ENCODE measurements at regions not wholly inside any gene's neighbourhood (a gene's known extent, or its start where the extent isn't known, plus 50 kb on each side); places are given as distances from the start of the nearest gene placed in this dataset.

GRCh38 chr2:156752042-156752441, 315.9 kb downstream of the GPD2 start:
- no TSS peak for BruUV-seq (replicated peaks)
- POLR2A ChIA-PET = no interaction called here
- intact Hi-C loops (cut with micrococcal nuclease; ENCODE audit: unreplicated experiment) (no loop called here), in situ Hi-C loops (cut with HindIII; ENCODE audit: low pct_unique_long_range_greater_than_20kb, low sequenced_read_pairs) (no loop called here)
- Histone ChIP-seq H3K36me3 (ENCODE audit: control insufficient read depth, insufficient read depth, low read length) (no peaks in the 10 kb centered on the region), H3K4me1 (ENCODE audit: control insufficient read depth, insufficient read depth, low read length) (no peaks in the 10 kb centered on the region), H3K27ac (ENCODE audit: low read length) (no peak overlapping the region), H3K4me3 (ENCODE audit: low read depth in 2 of 2, low read length in 2 of 2) (no peak overlapping the region), H3K27me3 (ENCODE audit: control insufficient read depth, insufficient read depth, low read length) (no peaks in the 10 kb centered on the region), H3K9me3 (ENCODE audit: control insufficient read depth, insufficient read depth, low read depth, low read length) (no peaks in the 10 kb centered on the region)
- TF ChIP-seq, protein P1, sequence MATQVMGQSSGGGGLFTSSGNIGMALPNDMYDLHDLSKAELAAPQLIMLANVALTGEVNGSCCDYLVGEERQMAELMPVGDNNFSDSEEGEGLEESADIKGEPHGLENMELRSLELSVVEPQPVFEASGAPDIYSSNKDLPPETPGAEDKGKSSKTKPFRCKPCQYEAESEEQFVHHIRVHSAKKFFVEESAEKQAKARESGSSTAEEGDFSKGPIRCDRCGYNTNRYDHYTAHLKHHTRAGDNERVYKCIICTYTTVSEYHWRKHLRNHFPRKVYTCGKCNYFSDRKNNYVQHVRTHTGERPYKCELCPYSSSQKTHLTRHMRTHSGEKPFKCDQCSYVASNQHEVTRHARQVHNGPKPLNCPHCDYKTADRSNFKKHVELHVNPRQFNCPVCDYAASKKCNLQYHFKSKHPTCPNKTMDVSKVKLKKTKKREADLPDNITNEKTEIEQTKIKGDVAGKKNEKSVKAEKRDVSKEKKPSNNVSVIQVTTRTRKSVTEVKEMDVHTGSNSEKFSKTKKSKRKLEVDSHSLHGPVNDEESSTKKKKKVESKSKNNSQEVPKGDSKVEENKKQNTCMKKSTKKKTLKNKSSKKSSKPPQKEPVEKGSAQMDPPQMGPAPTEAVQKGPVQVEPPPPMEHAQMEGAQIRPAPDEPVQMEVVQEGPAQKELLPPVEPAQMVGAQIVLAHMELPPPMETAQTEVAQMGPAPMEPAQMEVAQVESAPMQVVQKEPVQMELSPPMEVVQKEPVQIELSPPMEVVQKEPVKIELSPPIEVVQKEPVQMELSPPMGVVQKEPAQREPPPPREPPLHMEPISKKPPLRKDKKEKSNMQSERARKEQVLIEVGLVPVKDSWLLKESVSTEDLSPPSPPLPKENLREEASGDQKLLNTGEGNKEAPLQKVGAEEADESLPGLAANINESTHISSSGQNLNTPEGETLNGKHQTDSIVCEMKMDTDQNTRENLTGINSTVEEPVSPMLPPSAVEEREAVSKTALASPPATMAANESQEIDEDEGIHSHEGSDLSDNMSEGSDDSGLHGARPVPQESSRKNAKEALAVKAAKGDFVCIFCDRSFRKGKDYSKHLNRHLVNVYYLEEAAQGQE (IDR thresholded peaks at IDR 0.05; ENCODE audit: insufficient read depth in 1 of 2, low read depth in 2 of 2, low read length in 1 of 2) = no peak
- TF ChIP-seq TCF7L2 (IDR thresholded peaks at IDR 0.05; ENCODE audit: low read depth, low read length) (no peak), POLR2AphosphoS5 (IDR thresholded peaks at IDR 0.05; ENCODE audit: low read depth, low read length) (no peak), SIN3A (IDR thresholded peaks at IDR 0.05; ENCODE audit: borderline replicate concordance, insufficient read depth, low read depth, low read length) (no peak)
- TF ChIP-seq, protein P2, sequence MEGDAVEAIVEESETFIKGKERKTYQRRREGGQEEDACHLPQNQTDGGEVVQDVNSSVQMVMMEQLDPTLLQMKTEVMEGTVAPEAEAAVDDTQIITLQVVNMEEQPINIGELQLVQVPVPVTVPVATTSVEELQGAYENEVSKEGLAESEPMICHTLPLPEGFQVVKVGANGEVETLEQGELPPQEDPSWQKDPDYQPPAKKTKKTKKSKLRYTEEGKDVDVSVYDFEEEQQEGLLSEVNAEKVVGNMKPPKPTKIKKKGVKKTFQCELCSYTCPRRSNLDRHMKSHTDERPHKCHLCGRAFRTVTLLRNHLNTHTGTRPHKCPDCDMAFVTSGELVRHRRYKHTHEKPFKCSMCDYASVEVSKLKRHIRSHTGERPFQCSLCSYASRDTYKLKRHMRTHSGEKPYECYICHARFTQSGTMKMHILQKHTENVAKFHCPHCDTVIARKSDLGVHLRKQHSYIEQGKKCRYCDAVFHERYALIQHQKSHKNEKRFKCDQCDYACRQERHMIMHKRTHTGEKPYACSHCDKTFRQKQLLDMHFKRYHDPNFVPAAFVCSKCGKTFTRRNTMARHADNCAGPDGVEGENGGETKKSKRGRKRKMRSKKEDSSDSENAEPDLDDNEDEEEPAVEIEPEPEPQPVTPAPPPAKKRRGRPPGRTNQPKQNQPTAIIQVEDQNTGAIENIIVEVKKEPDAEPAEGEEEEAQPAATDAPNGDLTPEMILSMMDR (IDR thresholded peaks at IDR 0.05) = no peak
- CTCF ChIA-PET = no interaction called here
- DNase-seq (ENCODE audit: low read depth, low spot score) (no peak), ATAC-seq (no peak)

- in situ Hi-C loops (cut with HindIII; ENCODE audit: low pct_unique_long_range_greater_than_20kb, low sequenced_read_pairs) = no loop called here
- ChIA-PET CTCF (no interaction called here), POLR2A (no interaction called here)
- Histone ChIP-seq H3K27me3 (ENCODE audit: control insufficient read depth, insufficient read depth, low read length) (no peaks in the 10 kb centered on the region), H3K36me3 (ENCODE audit: control insufficient read depth, insufficient read depth, low read length) (no peaks in the 10 kb centered on the region), H3K4me1 (ENCODE audit: control insufficient read depth, insufficient read depth, low read length) (no peaks in the 10 kb centered on the region), H3K9me3 (ENCODE audit: control insufficient read depth, insufficient read depth, low read depth, low read length) (no peaks in the 10 kb centered on the region), H3K27ac (ENCODE audit: low read length) (no peak overlapping the region), H3K4me3 (ENCODE audit: low read depth in 2 of 2, low read length in 2 of 2) (no peak overlapping the region)
- DNase-seq (ENCODE audit: low read depth, low spot score) (no peak), ATAC-seq (no peak)
- no TSS peak for BruUV-seq (replicated peaks)
- intact Hi-C loops (cut with micrococcal nuclease; ENCODE audit: unreplicated experiment) = no loop called here
- TF ChIP-seq POLR2AphosphoS5 (IDR thresholded peaks at IDR 0.05; ENCODE audit: low read depth, low read length) (no peak), TCF7L2 (IDR thresholded peaks at IDR 0.05; ENCODE audit: low read depth, low read length) (no peak), SIN3A (IDR thresholded peaks at IDR 0.05; ENCODE audit: borderline replicate concordance, insufficient read depth, low read depth, low read length) (no peak)
- TF ChIP-seq, protein P1 (IDR thresholded peaks at IDR 0.05; ENCODE audit: insufficient read depth in 1 of 2, low read depth in 2 of 2, low read length in 1 of 2) = no peak
- TF ChIP-seq, protein P2 (IDR thresholded peaks at IDR 0.05) = no peak
Measured at GRCh38 chr2:156753766-156754165, 317.6 kb downstream of the GPD2 start.
